Right lobe of liver (tissue), 6 donors: ENCODE measurements at regions not wholly inside any gene's neighbourhood (a gene's known extent, or its start where the extent isn't known, plus 50 kb on each side); places are given as distances from the start of the nearest gene placed in this dataset.

Experiments used
- ATAC-seq, 4 donors: fragments of 200-7000 bp; cut with Tn5 transposase; one replicate each; pipeline ENCODE4 v1.9.1; 2020; ENCODE audit warnings: mild to moderate bottlenecking in 4 of 4, moderate library complexity in 4 of 4
- DNase-seq, 3 donors: peaks; one replicate each; pipeline ENCODE4 v3.0.0-alpha.2; 2020
- H3K27ac ChIP-seq, 3 donors: fragments of 200-600 bp; one replicate each; pipeline ENCODE4 v1.8.0; 2022
- H3K27me3 ChIP-seq, 2 donors: fragments of 200-600 bp; one replicate each; pipeline ENCODE4 v1.8.0; 2022
- H3K36me3 ChIP-seq, 4 donors: fragments of 200-600 bp; sonication (generic) in 1 of 4; one replicate each; pipeline versions ENCODE4 v1.5.1 to v1.8.0; 2017 to 2022; ENCODE audit warnings: control low read depth in 1 of 4
- H3K4me1 ChIP-seq, 4 donors: fragments of 200-600 bp; sonication (generic) in 1 of 4; one replicate each; pipeline versions ENCODE4 v1.5.1 to v1.8.0; 2017 to 2022; ENCODE audit warnings: control low read depth in 1 of 4
- H3K4me3 ChIP-seq, 3 donors: fragments of 200-600 bp; one replicate each; pipeline ENCODE4 v1.8.0; 2022
- H3K9me3 ChIP-seq, 4 donors: fragments of 200-600 bp; sonication (generic) in 1 of 4; one replicate each; pipeline versions ENCODE4 v1.5.1 to v1.8.0; 2017 to 2022; ENCODE audit warnings: control low read depth in 1 of 4
- POLR2A ChIP-seq: fragments of 450-650 bp; IDR thresholded peaks from one replicate; pipeline ENCODE4 v1.6.1; 2017; ENCODE audit warnings: antibody characterized with exemption, mild to moderate bottlenecking
- WGBS: methylation state at CpG from one replicate; pipeline ENCODE4 v1.1.6; 2018; ENCODE audit warnings: low coverage, low lambda C conversion rate; ENCODE audit not compliant: insufficient coverage; ENCODE audit errors: missing lambda C conversion rate; 5-methylcytosine and 5-hydroxymethylcytosine counted together
- intact Hi-C, 2 donors: fragments of 100-400 bp; cut with DNase I; formaldehyde crosslinking; loops; one replicate each; pipeline versions ENCODE4 v1.11.2 to v1.14.1; 2022
- TF ChIP-seq, protein P1 (sequence below), 4 donors: fragments of 200-600 bp in 3 of 4; fragments of 450-650 bp in 1 of 4; IDR thresholded peaks; one replicate each; pipeline versions ENCODE4 v1.5.1 to v1.8.0; 2016 to 2022; ENCODE audit warnings: antibody characterized with exemption in 4 of 4, mild to moderate bottlenecking in 2 of 4
- donor health status: DM: no; HTN: yes; CAD: no.
- donor health status: DM: no; HTN: no; CAD: no.
- donor health status: DM: no; HTN: no; CAD: no.
- donor health status: DM: no; HTN: yes; CAD: no.
- donor health status: DM: no; HTN: yes; CAD: no.

DNA sequence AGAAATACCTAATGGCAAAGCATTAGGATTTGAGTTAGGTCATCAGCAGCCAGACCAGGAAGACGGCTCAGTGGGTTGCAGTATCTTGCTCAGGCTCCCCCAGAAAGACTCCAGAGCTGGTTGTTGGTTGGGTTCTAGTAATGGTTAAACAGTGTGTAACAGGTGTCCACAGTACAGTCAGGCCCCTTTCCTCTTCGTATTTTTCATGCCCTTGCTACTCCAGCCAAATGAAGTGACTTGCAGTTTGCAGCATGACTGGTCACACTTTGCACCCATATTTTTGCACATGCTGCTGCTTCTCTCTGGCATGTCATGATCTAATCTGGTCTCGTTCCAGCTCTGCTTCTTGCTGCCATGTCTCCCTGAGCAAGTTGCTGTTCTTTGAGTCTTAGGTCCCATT lies 60.6 kb upstream of the TRPC7 start:
- WGBS = 27% methylated on average over 3 of the region's 3 CpGs
- Histone ChIP-seq H3K27ac (no peak overlapping the region), H3K27me3 (no peaks in the 10 kb centered on the region), H3K9me3 (no peaks in the 10 kb centered on the region), H3K4me1 (no peaks in the 10 kb centered on the region), H3K4me3 (no peak overlapping the region), H3K36me3 (no peaks in the 10 kb centered on the region)
- DNase-seq = no peak
- no peak for ATAC-seq
- TF ChIP-seq, protein P1, sequence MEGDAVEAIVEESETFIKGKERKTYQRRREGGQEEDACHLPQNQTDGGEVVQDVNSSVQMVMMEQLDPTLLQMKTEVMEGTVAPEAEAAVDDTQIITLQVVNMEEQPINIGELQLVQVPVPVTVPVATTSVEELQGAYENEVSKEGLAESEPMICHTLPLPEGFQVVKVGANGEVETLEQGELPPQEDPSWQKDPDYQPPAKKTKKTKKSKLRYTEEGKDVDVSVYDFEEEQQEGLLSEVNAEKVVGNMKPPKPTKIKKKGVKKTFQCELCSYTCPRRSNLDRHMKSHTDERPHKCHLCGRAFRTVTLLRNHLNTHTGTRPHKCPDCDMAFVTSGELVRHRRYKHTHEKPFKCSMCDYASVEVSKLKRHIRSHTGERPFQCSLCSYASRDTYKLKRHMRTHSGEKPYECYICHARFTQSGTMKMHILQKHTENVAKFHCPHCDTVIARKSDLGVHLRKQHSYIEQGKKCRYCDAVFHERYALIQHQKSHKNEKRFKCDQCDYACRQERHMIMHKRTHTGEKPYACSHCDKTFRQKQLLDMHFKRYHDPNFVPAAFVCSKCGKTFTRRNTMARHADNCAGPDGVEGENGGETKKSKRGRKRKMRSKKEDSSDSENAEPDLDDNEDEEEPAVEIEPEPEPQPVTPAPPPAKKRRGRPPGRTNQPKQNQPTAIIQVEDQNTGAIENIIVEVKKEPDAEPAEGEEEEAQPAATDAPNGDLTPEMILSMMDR (IDR thresholded peaks at IDR 0.05) = no peak
- TF ChIP-seq POLR2A = no peak
- intact Hi-C loops = loop anchor here (10.0 kb wide), 2 partner anchors 171 to 181 kb away; no protein-coding TSS in a partner anchor

DNA sequence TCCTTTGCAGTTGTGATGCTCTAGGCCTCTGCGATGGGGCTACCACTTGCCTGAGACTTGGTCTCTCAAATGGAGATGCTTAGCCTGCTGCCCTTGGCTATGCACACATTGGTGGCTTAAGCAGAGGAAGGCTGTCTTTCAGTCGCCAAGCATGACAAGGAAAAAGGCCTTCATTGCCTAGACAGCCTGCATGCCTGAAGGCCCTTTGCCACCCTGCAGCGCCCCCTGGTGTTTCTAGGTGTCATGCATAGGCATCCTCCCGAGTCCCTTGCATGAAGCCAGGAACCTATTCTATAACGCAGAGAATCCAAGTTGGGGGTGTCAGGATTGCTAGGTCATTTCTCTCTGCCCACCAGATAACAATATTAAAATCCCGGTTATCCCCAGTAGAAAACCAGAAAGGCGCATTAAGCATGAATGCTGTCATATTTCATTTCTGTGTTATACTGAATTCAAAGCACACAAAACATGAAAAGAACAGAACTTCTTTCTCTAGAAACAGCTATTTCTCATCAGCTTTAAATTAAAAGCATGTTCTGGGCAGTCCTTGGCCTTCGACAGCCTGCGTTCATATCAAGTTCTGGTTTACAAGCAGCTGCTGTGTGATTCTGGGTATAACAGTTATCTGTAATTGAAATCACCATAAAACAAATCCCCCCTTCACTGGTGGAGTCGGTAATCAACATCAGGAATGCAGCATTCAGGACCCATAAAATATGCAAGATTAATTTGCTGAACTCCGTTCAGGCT lies 59.7 kb upstream of the TRPC7 start:
- WGBS = 26% methylated on average over 10 of the region's 11 CpGs
- peak; percentile 78 to 87 (median 86) for ATAC-seq

DNA sequence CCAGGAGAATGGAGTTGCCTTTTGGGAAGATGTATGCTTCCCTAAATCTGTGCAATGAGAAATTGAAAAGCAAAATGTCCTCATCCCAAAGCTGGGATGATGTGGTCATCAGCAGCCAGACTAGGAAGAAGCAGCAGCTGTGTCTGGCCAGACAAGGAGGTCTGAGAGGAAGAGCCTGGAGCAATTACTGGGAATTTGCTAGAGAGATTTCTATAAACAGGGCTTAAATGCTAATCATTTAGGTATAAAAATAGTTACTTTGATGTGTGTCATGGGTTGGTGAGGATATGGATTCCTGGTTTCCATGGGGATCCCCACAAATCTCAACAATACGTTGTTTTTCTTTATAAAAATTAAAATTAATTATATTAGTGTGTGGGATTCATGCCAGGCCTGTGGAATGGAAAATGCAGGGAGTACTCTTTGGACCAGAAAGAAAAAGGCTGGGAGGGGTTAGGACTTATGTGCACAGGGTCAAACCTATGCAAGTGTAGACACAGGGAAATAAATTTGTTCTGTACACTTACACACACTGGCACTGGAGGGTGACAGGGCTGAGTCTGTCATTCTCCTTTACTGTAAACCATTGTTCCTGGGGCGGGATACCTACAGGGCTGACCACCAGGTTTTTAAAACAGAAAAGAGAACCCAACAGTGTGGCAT lies 58.7 kb upstream of the TRPC7 start:
- Histone ChIP-seq H3K36me3 (no peaks in the 10 kb centered on the region), H3K4me3 (no peak overlapping the region), H3K4me1 (no peaks in the 10 kb centered on the region), H3K27ac (no peak overlapping the region), H3K27me3 (no peaks in the 10 kb centered on the region), H3K9me3 (no peaks in the 10 kb centered on the region)
- WGBS = 63% methylated on average over 2 of the region's 2 CpGs
- no peak for ATAC-seq
- no peak for TF ChIP-seq POLR2A
- TF ChIP-seq, protein P1 (IDR thresholded peaks at IDR 0.05) = no peak
- no peak for DNase-seq
- intact Hi-C loops = loop anchor here (10.0 kb wide), 2 partner anchors 169 to 179 kb away; no protein-coding TSS in a partner anchor

More for the DNA sequence above, 59.7 kb upstream of the TRPC7 start:
- Histone ChIP-seq H3K27ac (no peak overlapping the region), H3K27me3 (no peaks in the 10 kb centered on the region), H3K4me1 (no peaks in the 10 kb centered on the region), H3K9me3 (no peaks in the 10 kb centered on the region), H3K4me3 (no peak overlapping the region), H3K36me3 (no peaks in the 10 kb centered on the region)
- intact Hi-C loops = loop anchor here (10.0 kb wide), 2 partner anchors 170 to 180 kb away; no protein-coding TSS in a partner anchor
- no peak for TF ChIP-seq POLR2A
- TF ChIP-seq, protein P1 (IDR thresholded peaks at IDR 0.05) = peak; percentile 47 to 81 (median 60)
- peak; percentile 76 to 80 (median 77) for DNase-seq

DNA sequence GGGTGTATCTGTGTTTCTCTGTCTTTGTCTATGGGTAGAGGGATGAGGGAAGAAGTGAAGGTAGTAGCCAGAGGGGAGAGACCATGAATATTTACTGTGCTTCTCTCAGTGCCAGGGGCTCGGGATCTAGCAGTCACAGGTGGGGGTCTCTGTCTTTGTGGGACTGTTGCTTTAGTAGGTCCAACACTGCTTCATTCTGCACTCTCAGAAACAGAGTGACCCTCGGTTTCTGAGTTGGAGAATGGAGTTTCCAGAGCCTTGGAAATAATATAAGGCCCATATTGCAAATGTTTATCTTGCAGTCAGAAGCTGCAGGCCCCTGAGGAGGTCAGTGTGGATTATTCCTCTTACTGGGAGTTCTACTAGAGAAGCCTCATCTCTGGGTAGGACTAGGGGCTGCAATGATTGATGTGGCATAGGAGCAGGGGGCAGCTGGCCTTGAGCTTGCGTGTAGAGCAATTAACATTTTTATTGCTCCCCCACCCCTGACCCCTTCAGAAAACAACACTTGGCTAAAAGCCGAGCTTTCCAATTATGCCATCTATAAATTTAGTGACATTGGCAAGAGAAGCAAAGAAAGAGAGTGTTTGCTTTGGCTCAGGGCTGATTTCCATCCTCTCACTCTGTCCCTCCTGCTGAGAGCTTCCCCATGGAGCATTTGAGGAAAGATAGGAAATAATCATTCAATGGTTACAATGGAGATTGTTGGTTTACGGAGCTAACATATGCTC lies 55.0 kb upstream of the TRPC7 start:
- Histone ChIP-seq H3K36me3 (no peaks in the 10 kb centered on the region), H3K9me3 (no peaks in the 10 kb centered on the region), H3K4me1 (no peaks in the 10 kb centered on the region), H3K27ac (no peak overlapping the region), H3K27me3 (no peaks in the 10 kb centered on the region), H3K4me3 (no peak overlapping the region)
- WGBS = 26% methylated on average over 5 of the region's 5 CpGs
- no peak for DNase-seq
- intact Hi-C loops = loop anchor here (10.0 kb wide), 2 partner anchors 166 to 176 kb away; no protein-coding TSS in a partner anchor
- TF ChIP-seq, protein P1 (IDR thresholded peaks at IDR 0.05) = no peak
- no peak for TF ChIP-seq POLR2A
- no peak for ATAC-seq
